ENCODE measurements at regions not wholly inside any gene's neighbourhood (a gene's known extent, or its start where the extent isn't known, plus 50 kb on each side); places are given as distances from the start of the nearest gene placed in this dataset.

DNA sequence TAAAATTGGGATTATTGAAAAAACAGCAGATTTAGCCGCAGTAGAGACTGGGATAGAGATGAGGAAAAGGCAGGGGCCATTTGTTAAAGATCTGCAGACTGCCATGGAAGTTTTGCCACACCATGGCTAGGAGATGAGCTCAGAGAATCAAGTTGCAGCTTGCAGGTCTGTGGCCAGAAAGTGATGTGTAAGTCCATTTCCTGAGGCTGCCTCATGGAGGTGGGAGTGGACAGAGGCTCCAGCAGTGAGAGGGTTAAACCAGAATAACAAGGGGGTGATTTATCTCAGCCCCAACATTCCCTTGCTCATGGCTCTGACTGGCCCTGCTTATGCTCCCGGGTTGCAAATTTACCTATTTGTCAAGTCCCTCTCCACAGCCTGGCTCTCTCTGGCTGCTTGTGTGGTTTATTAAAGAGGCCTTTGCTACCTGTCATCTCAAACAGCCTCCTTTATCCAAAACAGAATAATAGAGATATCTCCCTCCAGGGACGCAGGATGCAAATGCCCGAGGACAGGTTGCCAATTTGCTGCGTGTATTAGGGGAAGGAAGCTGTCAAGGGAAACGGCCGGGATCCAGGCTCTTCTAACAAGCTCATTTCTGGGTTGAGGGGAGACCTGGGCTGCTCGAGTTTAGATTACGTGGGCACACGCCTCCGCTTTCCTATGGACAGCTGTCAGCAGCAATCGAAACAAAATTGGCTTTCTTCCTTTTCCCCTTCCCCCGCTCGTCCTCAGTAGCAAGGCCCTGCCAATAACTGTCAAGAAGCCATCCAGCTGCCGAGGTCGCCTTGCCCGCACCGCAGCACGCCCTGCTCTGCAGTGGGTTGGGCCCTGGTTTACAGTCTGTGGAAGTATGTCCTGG, 72.8 kb upstream of the PITX1 start:
- DNase-seq (ENCODE audit: extremely low spot score, unreplicated experiment) = no peak
- Mint-ChIP-seq H3K4me3 (ENCODE audit: unreplicated experiment) (no peak overlapping the region), H3K4me1 (ENCODE audit: unreplicated experiment) (no peaks in the 10 kb centered on the region)

DNA sequence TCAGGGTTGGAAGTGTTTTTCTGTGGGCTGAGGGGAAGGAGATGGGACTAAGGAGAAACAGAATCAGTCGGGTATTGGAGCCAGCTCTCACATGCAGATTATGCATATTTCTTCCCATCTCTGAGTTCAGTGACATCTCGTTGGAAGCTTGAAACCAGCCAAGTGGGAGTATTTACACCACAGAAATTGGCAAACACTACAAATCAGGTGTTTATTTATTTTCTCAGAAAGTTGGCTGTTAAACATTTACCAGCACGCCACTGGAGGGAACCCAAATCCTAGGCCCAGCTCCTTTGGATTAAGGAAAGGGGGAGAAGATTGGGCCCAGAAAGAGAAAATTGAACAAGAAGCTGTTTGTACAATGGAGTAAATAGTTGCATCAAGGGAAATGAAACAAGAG, 72.1 kb upstream of the PITX1 start:
- H3K27ac Mint-ChIP-seq (ENCODE audit: unreplicated experiment) = no peak overlapping the region
- no peaks in the 10 kb centered on the region for H3K4me1 Mint-ChIP-seq (ENCODE audit: unreplicated experiment)

More for the DNA sequence above, 72.8 kb upstream of the PITX1 start:
- Mint-ChIP-seq H3K36me3 (ENCODE audit: unreplicated experiment) (no peaks in the 10 kb centered on the region), H3K9me3 (ENCODE audit: unreplicated experiment) (no peaks in the 10 kb centered on the region), H3K27ac (ENCODE audit: unreplicated experiment) (no peak overlapping the region), H3K27me3 (ENCODE audit: unreplicated experiment) (peaks cover 22% of the 10 kb centered on the region)
- TF ChIP-seq, protein P1, sequence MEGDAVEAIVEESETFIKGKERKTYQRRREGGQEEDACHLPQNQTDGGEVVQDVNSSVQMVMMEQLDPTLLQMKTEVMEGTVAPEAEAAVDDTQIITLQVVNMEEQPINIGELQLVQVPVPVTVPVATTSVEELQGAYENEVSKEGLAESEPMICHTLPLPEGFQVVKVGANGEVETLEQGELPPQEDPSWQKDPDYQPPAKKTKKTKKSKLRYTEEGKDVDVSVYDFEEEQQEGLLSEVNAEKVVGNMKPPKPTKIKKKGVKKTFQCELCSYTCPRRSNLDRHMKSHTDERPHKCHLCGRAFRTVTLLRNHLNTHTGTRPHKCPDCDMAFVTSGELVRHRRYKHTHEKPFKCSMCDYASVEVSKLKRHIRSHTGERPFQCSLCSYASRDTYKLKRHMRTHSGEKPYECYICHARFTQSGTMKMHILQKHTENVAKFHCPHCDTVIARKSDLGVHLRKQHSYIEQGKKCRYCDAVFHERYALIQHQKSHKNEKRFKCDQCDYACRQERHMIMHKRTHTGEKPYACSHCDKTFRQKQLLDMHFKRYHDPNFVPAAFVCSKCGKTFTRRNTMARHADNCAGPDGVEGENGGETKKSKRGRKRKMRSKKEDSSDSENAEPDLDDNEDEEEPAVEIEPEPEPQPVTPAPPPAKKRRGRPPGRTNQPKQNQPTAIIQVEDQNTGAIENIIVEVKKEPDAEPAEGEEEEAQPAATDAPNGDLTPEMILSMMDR (IDR thresholded peaks at IDR 0.05) = no peak

DNA sequence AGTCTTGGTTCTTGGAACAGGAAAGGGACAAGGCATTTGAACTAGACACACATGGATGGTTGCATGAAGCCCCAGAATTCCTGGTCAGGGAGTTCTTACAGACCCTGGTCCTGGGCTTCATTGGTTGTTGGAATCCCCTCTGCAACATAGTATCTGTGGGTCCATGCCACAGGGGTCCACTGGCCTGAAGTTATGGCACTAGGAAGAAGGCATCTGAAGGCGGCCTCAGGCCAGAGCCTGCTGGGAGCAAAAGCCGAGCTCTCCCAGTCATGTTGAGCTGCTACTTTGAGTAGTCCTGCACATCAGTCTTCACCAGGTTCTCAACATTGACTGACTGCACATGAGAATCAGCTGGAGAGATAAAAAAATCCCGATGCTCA, 71.1 kb upstream of the PITX1 start:
- no peaks in the 10 kb centered on the region for H3K4me1 Mint-ChIP-seq (ENCODE audit: unreplicated experiment)
- peaks cover 15% of the 10 kb centered on the region for H3K27me3 Mint-ChIP-seq (ENCODE audit: unreplicated experiment)
- no peak overlapping the region for H3K4me3 Mint-ChIP-seq (ENCODE audit: unreplicated experiment)
- no peaks in the 10 kb centered on the region for H3K36me3 Mint-ChIP-seq (ENCODE audit: unreplicated experiment)
- TF ChIP-seq, protein P1 (IDR thresholded peaks at IDR 0.05) = no peak
- H3K27ac Mint-ChIP-seq (ENCODE audit: unreplicated experiment) = no peak overlapping the region
- no peak for DNase-seq (ENCODE audit: extremely low spot score, unreplicated experiment)
- H3K9me3 Mint-ChIP-seq (ENCODE audit: unreplicated experiment) = no peaks in the 10 kb centered on the region

More for the DNA sequence above, 72.1 kb upstream of the PITX1 start:
- no peak for DNase-seq (ENCODE audit: extremely low spot score, unreplicated experiment)
- no peaks in the 10 kb centered on the region for H3K9me3 Mint-ChIP-seq (ENCODE audit: unreplicated experiment)
- no peak overlapping the region for H3K4me3 Mint-ChIP-seq (ENCODE audit: unreplicated experiment)
- H3K36me3 Mint-ChIP-seq (ENCODE audit: unreplicated experiment) = no peaks in the 10 kb centered on the region
- H3K27me3 Mint-ChIP-seq (ENCODE audit: unreplicated experiment) = peaks cover 22% of the 10 kb centered on the region
- TF ChIP-seq, protein P1 (IDR thresholded peaks at IDR 0.05) = no peak

DNA sequence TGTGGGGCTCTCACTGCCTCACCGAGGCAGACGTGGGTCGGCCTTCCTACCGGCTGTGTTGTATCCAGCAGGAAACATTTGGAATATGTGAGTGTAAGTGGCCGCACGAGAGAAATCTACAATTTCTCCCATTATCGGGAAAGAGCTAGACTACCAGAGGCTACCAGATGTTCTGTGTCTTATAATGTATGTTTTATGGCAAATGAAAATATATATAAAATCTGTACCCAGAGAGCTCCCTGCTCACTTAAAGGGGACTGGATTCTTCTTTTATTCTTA, 69.5 kb upstream of the PITX1 start:
- Mint-ChIP-seq H3K9me3 (ENCODE audit: unreplicated experiment) (no peaks in the 10 kb centered on the region), H3K36me3 (ENCODE audit: unreplicated experiment) (no peaks in the 10 kb centered on the region), H3K27me3 (ENCODE audit: unreplicated experiment) (peaks cover 18% of the 10 kb centered on the region), H3K4me1 (ENCODE audit: unreplicated experiment) (no peaks in the 10 kb centered on the region), H3K4me3 (ENCODE audit: unreplicated experiment) (no peak overlapping the region), H3K27ac (ENCODE audit: unreplicated experiment) (no peak overlapping the region)
- TF ChIP-seq, protein P1 (IDR thresholded peaks at IDR 0.05) = no peak
- no peak for DNase-seq (ENCODE audit: extremely low spot score, unreplicated experiment)

DNA sequence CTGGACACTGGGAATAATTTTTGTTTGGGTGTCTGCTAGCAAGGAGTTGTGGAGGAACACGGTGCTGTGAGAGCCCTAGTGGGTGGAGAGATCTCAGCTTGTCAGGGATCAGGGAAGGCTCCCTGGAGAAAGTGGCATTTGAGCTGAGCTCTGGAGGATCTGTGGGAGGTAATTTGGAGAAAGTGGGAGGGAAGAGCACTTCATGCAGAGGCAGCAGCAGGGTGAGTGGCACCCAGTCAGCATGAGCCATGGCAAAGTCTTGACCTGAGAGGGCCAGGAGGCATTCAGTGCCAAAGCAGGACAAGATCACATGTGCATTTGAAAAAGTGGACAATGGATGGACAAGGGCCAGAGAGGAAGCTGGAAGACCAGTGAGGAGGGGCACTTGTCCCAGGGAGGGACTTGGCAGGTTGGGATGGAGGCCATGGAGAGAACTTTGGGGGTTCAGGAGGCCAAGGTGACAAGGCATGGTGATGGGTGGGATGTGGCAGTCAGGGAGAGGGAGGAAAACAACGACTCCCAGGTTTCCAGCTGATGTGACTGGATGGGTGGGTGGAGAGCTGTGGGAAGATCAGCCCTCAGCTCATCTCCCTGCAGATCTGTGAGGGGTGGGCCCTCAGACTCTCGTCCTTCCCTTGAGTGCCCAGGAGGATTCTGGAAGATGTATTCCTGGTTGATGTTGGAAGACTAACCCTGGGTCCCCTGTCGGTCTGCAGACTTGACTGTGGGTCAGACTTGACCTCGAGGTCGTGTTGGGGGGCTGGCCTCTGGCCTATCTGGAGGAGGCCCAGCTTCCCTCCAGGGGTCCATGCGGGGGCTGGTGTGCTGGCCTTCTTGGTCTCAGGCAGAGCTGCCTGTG, 68.9 kb upstream of the PITX1 start:
- Mint-ChIP-seq H3K9me3 (ENCODE audit: unreplicated experiment) (no peaks in the 10 kb centered on the region), H3K27me3 (ENCODE audit: unreplicated experiment) (peaks cover 18% of the 10 kb centered on the region), H3K4me1 (ENCODE audit: unreplicated experiment) (no peaks in the 10 kb centered on the region), H3K27ac (ENCODE audit: unreplicated experiment) (no peak overlapping the region), H3K4me3 (ENCODE audit: unreplicated experiment) (no peak overlapping the region), H3K36me3 (ENCODE audit: unreplicated experiment) (no peaks in the 10 kb centered on the region)
- no peak for DNase-seq (ENCODE audit: extremely low spot score, unreplicated experiment)
- TF ChIP-seq, protein P1 (IDR thresholded peaks at IDR 0.05) = no peak

Data from osteocyte (in vitro differentiated cells).